HG03064 (cell line): ENCODE measurements at regions not wholly inside any gene's neighbourhood (a gene's known extent, or its start where the extent isn't known, plus 50 kb on each side); places are given as distances from the start of the nearest gene placed in this dataset.

Source experiments
- ATAC-seq: cut with Tn5 transposase; IDR thresholded peaks from one replicate; pipeline ENCODE4 v1.9.1; 2021; ENCODE audit warnings: low read depth; ENCODE audit not compliant: unreplicated experiment

DNA sequence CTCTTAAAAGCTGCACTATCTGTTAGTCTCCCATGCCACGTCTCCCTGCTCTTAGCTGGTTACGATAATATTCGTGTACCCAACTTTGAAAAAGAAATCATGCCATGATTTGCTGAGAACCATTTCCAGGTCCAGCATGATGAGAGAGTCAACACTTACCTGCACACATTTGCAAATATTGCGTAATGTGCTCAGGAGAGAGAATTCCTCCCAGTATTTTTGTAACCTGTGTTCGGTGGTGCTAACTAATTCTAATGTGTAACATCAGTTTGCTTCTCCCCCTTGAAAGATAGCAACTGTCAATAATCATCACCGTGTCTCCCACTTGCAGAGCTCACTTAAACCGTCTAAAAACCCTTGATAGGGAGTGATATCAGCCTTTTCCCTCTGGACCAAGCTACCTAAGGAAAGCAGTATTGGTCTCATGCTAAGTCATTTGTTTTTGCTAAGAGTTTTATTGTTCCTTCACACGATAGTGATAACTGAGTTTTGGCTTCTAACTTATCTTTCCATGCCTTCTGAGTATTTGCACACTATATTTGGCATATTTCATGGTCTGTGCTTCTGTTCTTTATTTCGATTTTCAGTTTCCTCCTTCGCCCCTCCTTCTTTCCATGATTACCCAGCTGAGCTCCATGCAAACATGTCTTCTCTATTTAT is 61.1 kb upstream of the IRF2BP2 start:
- no peak for ATAC-seq

DNA sequence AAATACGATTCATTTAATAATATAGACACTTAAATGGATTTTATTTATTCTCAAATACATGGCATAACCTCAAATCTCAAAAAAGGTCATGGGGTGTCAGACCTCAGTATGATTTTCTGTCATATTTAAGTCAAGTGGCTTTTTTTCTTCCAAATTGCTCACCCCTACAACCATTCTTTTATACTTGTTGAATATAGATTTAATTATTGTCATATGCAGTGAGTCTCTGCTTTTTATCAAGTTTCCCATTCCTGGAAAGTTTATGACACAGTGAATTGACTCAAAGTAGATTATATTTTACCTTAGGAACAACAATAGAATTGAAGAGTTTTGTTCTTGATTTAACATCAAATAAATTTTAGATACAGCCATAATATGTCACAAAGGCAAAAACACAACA is 59.5 kb upstream of the IRF2BP2 start:
- no peak for ATAC-seq

DNA sequence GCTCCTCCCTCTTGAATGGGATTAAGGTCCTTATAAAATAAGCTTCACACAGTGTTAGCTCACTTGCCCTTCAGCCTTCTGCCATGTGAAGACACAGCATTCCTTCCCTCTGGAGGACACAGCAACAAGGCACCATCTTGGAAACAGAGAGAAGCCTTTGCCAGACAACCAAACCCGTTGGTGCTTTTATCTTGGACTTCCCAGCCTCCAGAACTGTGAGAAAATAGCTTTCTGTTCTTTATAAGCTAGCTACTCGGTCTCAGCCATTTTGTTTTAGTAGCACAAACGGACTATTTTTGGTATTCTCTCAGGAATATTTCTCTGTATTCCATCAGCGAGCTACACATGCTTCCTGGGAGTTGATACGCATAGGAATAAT is 58.6 kb upstream of the IRF2BP2 start:
- no peak for ATAC-seq

DNA sequence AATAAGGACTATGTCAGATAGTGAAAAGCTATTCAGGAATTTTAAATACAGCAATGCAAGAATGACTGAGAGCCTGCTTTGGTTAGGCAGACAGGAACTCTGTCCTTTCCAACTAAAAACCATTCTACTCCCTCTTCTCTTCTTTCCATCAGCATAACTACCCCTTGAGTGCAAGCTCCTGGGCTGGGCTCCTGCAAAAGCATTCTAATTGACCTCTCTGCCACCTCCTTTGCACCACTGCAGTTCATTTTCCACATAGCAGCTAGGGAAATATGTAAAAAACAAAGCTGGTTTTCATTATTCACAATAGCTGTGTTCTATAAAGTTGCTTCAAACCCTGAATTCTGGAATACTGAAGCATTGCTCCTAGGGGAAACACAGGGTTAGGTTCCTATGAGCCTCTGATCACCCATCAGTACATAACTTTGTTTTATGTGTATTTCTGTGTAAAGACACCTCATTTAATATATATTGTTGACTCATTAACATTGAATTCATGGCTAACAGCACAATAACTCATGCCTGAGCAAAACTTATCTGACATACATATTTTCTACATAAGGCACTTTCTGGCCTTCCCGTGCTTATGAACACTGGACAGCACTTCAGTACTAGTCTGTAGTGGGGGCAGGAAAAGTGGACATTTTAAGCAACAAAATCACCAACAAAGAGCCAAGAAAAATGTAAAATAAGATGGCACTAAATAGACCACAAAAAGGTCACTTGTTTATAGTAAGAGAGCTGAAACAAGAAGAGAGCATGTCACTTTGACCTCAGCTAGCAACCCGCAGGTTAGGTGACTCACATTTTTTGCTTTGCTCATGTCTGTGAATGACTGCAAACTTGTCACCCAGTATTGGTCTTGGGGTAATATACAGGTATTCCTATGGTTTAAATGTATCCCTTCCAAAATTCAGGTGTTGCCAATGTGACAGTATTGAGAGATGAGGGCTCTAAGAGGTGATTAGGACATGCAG is 57.9 kb upstream of the IRF2BP2 start:
- ATAC-seq, result no peak

DNA sequence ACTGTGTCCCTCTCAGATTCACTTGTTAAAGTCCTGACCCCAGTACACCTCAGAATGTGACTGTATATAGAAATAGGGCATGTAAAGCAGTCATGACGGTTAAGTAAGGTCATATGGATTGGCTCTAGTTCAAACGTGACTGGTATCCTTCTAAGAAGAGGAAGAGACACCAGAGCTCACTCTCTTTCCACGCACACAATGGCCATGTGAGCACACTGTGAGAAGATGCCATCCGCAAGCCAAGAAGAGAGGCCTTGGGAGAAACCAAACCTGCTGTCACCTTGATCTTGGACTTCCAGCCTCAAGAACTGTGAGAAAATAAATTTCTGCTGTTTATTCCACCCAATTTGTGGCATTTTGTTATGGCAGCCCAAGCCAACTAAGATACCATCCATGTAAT is 56.8 kb upstream of the IRF2BP2 start:
- no peak for ATAC-seq

DNA sequence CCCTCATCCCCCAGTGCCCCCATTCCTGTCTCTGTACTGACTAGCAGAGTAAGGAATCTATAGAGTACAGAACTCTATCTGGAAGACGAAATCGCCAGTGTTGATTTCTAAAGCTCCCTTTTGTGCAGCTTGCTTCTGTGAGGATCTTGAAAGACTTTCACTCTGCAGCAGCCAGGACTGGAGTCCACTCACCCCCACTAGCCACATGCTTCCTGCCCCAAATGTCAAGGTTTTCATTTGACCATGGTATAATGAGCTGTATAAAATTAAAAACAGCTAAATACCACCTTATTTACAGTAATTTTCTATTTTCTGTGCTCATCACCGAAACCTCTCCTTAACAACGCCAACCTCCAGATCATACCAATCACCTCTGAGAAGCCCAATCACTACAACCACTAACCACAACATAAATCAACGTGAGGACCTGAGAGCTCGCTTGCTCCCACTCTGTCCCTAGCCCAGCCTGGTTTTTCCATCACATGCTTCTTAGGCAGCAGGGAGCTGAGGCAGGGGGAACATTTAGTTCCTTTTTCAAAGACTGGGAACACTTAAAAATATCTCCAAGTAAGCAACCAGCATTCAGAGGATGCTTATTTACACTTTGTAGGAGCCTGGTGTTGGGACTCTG is 56.1 kb upstream of the IRF2BP2 start:
- no peak for ATAC-seq

DNA sequence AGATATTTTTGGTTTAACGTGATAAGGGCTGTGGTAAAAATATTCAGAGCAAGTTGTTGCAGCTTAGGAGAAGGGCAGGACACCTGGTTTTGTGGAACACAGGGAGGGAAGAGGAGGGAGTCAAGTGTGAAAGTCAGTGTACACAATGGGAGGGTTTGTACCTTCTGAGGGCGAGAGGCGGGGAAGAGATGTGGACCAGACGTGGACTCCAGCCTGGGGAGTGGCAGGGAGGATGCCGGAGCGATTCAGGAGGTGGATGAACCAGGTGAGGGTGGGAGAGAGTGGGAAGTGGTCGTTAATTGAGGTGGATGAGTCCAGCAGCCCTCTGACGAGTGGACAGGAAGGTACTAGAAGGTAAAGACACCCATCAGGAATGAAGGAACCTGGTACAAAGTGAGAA is 52.2 kb upstream of the IRF2BP2 start:
- ATAC-seq, result no peak

DNA sequence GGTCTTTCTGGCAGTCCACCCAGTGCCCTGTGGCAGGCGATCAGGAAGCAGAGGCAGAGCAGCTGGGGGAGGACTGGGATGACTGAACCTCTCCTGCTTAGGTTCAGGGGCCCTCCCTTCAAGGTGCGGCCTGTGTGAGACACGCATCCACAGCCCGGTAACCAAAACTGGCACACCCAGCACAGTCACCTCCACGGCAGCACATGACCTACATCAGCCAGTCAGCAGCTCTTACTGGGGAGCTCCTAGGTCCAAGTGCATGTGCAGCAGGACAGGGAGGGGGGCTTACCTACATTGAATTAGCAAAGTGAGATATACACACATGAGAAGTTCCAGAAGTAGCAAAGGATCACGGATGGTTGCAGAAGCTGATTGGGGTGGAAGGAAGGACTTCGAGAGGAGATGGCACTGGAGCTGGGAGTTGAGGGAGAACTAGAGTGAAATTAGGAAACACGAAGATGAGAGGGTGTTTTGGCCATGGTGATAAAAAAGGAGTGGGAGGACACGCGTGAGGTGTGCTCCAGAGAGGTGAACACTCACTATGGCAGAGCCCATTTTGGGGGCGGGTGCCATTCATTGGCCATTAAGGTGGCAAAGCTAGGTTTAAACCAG is 51.4 kb upstream of the IRF2BP2 start:
- no peak for ATAC-seq

DNA sequence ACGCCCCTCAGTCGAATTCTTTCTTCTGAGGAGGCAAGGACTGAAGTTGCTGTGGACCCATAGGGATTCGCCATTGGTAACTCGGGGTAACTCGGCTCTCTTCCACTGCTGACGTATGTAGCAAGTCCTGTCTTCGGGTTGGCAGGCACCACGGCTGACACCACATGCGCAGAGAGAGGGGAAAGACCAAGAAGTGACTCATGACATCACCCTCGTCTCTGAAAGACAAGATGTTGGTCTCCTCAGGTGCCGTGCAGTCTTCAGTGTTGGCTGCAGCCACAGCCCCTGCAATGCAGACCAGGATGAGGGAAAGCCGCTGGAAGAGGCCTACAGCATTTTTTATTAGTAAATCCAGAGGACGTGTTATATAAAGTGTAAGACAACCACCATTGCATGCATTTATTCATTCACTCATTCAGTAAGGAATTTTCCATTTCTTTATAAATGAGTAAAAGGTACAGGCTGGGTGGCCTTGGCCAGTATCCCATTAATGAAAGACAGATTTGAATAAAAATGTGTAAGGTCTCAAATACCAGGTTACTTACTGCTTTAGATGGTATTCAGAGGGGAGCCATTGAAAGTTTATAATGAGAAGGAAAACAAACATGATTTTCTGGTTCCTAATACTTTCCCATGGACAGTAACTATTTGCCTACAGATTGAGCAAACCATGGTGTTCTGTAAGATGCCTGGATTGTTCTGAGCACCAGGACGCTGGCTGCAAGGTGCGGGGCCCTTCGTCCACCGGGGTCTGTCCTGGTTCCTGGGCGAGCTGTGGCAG is 50.7 kb upstream of the IRF2BP2 start:
- ATAC-seq, result no peak
